ENCODE measurements at regions not wholly inside any gene's neighbourhood (a gene's known extent, or its start where the extent isn't known, plus 50 kb on each side); places are given as distances from the start of the nearest gene placed in this dataset.

DNA sequence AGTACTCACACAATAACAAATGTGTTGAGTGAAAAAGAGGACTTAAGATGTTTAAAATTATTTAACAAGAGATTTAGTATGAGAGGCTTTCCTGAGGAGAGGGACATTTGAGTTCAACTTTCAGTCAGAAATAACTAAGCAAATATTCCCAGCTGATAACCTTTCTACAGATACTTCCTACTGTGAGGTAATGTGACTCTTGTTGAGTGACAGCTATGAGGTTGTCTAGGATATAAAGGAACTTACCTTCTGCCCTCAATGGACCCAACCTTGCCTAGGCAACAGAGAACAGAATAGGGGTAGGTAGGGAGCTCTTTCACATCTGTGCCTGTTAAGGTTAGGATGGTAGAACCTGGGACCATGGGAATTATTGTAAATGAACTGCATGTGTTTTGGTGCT, 54.7 kb downstream of the GLUD2 start:
- DNase-seq, result no peak

DNA sequence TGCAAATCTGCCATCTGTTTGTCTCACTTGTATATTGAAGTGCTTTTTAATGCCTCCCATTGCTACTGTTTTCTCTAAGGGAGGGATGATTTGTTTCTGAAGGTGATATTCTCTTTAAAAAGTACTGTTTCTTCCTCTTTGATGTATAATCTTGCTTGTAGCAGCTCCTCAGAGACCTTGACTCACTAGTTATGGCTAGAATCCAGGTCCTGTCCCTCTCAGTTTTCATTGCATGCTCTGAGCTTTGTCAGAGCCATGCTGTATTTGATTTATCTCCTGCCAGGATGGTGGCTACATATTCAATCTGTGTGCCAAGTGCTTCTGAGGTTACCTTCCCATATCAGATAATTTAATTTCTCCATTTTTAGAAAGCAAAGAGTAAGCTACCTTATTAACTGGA, 56.0 kb downstream of the GLUD2 start:
- DNase-seq, result no peak

DNA sequence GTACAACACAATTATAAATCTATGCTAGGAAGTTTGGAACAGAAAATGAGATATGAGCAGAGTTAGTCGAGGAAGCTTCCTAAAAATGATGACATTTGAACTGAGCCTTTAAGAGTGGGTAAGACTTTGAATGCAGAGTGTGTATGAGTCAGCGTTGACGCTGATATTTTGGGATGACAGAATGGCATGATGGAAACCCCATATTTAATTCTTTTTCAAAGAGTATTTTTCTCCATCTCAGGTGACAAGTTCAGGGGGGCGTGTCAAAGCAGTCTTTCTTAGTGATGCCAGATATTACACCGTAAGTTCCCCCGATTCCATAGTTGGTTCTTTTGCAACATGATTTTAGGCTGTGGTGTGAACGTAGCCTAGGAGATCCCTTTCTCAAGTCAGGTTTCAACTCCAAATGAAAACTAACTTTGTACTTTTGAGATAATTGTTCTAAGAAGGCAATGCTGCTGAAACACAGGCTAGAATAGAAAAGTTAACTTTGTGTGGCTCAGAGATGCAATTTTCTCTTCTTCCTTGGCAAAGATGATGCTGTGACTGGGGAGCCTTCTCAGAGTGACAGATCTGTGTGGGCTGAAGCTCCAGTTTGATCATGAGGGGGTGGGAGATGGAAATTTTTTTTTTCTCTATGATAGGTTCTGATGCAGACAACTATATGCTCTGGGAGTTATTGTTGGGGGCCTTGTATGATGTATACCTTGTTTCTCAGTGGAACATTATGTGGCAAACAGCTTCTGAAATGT, 59.2 kb downstream of the GLUD2 start:
- DNase-seq, result no peak

DNA sequence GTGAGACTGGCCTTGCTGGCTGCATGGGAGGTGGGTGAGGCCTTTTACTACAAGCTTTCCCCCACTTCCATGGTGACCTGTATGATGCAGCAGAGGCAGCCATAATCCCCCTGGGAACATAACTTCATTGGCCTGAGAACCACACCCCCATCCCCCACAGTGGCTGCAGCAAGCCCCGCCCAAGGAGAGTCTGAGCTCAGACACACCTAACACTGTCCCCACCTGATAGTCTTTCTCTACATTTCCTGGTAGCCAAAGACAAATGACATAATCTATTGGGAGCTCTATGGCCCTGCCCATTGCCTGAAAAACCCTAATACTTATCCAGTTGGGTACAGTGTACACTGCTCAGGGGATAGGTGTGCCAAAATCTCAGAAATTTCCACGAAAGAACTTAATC, 62.6 kb downstream of the GLUD2 start:
- no peak for DNase-seq

DNA sequence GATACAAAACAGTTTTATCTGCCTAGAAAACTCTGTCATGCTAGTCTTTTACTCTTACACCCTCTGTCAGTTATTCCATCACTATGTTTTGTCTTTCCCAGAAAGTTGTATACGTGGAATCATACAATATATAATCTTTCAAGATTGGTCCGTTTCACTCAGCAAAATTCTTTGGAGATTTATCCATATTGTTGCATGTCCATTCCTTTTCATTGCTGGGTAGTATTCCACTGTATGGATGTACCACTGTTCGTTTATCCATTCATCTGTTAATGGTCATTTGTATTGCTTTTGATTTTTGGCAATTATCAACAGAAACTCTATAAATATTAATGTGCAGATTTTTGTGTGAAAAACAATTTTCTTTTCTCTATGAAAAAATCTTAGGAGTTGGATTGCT, 63.1 kb downstream of the GLUD2 start:
- DNase-seq, result no peak

DNA sequence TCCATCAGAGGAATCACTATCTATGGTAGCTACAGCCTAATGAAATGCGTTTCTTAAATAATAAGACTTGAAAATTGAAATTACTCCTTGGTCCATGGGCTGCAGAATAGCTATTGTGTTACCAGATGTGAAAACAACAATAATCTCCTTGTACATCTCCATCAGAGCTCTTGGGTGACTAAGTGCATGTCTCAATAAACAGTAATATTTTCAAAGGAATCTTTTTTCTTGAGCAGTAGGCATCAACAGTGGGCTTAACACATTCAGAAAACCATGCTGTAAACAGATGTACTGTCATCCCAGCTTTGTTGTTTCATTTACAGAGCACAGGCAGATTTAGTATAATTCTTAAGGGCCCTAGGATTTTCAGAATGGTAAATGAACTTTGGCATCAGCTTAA, 67.3 kb downstream of the GLUD2 start:
- no peak for DNase-seq

DNA sequence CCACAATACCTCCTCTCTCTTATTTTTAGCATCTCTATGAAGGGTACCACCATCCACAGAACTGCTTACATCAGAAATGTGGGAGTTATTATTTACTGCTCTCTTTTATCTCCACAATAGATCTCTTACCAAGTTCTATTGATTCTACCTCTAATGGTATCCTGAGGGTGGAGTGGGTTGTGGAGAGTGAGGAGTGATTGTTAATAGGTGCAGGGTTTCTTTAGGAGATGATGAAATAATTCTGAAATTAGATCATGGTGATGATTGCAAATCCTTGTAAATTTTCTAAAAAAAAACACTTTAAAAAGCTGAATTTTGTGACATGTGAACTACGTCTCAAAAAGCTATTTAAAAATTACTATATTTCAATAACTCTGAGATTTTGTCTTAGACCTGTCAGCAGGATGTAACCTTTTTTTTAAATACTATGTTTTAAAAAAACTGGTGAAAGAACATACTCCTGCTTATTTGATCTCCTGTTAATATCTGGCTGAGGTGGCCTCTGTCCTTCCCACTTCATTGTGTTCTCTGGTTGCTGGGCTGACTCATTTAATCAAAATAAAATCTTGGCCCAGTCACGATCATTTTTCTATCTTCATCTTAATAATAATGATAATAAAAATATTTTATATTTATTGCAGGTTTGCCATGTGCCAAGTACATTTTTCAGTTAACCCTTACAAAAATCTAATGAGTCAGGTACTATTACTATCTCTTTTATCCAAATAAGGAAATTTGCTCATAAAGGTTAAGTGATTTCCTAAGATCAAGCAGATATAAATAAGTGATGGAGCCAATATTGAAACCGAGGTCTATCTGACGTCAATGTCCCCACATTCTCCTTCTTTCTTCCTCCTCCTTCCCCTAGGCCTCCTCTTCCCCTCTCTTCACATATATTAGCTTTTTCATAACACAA, 73.5 kb downstream of the GLUD2 start:
- DNase-seq, result no peak

DNA sequence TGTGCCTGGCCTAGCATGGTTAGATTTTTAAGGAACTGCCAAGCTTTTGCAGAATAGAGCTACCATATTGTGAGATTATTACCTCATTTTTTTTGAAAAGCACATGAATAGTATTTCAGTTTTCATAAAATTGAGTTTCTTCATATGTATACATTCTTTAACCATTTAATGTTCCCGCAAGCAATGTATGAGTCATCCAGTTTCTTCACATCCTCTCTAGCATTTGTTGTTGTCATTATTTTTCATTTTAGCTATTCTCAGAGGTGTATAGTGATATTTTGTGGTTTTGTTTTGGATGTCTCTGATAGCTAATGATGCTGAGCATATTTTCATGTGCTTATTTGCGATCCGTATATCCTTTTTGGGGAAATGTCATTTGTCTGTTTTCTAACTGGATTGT, 74.9 kb downstream of the GLUD2 start:
- no peak for DNase-seq

DNA sequence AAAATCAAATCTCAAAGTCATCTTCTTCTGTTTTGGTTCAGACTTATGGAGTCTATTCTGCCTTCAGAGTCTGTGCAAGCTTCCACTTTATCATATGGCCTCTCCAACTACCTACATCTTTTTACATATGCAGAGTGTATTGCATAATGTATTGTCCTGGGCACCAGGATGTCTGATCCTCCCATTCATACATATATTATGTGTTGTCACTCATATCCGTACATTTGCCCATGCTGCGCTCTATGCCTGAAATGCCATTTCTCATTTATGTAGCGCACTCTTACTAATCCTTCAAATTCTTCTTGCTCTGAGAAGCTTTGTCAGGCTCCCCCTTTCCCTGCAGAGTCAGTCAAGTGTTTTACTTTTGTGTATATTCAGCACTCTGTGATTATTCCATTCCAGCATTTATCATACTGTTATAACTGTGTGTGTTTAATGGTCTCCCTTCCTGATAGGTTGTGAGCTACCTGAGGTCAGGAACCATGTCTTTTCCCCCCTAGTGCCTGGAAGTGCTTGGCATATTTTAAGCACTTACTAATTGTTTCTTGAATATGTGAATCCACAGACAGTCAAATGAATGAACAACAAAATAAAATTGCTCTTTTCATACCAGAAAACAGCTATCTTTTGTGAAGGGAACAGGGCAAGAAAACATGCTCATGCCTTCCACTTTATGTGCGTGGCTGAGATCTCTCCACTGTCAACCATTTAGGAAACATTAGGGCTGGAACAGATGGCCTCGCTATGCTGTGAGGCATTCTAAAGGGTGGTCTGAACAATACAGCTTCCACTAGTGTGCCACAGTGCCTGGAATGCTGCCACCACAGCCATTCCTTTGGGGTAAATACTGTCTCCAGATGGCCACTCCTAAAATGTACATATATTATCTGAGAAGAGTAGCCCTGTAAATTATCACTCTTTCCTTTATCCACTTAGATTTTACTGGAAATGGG, 81.8 kb downstream of the GLUD2 start:
- no peak for DNase-seq

DNA sequence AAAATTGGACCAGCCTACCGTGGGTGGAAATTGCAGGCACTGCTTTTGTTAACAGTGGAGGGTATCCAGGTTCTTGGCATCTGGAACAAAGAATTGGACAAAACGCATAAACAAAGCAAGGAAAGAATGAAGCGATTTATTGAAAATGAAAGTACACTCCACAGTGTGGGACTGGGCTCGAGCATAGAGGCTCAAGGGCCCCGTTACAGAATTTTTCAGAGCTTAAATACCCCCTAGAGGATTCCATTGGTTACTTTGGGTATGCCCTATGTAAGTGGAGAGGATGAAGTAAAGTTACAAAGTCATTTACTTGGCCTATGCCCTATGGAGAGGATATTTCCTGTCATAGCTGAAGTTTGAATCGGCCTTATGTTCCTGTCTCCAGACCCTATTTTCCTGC, 85.3 kb downstream of the GLUD2 start:
- no peak for DNase-seq

DNA sequence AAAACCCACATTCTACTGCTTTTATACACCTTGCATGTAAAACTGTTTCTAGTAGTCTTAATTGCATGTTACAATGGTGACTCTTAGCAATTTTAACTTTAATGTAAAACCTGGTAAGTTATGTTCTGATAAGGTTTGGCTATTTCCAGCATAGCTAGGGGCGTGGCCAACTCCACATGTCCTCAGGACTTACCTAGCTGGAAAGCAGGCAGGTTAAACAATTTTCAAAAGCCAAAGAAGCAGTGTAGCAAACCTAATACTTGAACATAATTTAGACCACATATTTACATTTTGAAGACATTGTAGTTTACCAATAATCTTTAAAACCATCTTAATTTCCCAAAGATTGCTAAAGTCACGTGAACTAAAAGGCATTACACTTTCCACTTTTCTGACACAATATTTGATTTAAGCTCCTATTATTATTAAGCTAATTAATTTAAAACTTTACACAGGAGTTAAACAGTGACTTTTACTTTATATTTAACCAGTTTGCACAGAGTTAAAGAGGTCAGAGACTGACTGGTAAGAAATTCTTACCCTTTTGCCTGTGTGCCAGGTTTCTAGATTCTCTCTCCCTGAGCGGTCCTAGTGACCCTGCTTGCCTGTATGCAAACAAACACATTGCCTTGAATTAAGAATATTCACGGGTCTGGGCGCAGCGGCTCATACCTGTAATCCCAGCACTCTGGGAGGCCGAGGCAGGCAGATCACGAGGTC, 88.2 kb downstream of the GLUD2 start:
- no peak for DNase-seq

DNA sequence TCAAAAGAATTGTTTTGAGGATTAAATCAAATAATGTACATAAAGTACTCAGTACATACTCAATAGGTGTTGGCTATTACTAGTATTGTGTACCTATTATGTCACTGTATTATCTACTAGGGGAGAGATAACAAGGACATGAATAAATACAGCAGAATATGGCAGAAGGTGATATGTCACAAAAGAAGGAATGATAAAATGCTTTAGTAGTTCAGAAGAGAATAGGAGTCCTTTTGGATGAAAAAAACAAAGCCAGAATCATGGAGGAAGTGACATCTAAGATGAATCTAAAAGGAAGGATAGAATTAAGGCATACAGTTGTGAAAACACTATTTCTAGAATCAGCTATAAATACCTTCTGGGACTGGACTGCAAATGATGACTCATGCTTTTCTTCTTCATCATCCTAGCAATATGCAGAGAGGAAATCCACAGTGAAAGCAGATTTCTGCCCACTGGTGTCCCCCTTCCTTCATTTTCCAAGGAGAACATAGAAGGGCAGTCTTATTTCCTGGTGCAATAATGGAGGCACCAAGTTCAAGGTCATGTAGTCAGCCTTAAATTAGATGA, 98.7 kb downstream of the GLUD2 start:
- no peak for DNase-seq

DNA sequence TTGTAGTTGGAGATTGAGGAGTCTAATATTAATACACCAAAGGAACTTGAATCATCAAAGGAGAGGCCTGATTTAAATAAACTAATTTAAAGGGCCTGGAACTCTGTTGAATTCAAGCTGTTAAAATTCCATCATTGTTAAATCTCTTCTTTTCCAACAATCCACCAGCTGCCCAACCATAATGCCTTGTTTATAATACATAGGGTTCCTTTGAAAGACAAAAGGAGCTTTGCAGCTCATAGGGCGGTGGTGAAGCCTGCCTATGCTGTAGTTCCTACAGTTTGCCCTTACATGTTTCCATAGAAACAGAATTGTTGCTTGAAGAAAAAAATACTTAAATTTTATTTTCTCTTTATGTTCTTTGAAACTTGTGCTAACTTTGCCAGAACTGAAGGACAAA, 102.8 kb downstream of the GLUD2 start:
- DNase-seq, result no peak

DNA sequence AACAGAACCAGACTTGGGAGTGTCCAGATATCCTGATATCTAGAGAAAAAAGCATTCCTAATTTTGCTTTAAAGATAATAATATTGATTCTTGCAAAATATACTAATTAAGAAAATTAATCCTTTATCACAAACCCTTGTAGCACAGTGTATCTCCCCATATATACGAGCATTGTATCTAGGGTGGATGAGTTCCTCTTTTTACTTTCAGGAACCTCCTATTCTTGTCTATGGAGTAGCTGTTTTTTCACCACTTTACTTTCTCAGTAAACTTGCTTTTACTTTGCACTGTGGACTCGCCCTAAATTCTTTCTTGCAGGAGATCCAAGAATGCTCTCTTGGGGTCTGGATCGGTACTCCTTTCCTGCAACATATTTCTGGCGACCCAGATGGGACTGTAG, 103.9 kb downstream of the GLUD2 start:
- no peak for DNase-seq

DNA sequence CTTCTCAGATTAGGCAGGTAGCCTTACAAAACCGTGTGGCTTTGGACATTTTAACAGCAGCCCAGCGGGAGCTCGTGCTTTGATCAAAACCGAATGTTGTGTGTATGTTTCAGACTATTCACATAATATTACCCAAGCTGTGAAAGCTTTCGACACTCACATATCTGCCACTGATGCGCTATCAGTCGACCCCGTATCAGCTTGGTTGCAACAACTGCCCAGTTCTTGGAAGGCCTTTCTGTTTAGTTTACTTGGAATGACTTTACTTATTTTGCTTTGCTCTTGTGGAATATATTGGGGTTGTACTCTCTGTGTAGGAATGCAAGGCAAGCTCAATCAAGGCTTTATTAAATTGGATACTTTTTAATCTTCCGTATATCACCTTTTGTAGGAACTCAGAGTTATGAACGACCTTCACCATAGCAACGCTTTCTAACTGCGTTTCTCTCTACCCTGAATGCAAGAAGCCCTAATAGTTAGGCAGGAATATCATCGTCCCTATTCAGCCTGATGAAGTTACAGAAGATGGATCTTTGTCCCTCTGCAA, 107.5 kb downstream of the GLUD2 start:
- no peak for DNase-seq

DNA sequence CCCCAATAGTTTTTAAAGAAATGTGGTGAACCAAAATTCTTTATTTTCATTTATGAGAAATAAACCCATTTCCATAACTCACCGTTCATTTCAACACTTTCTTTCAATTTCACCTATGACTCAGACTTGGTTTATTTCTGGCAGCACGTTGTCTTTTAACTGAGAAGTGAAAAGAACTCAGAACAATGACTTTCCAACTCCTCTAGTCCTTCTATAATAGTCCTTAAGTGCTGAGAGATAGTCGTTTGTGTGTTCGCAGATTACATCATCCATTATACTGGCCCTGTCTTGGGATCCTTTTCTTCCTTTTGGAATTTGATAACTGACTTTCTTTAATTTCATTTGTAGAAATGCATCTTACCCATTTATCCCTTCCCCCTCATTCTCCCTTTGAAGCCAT, 113.6 kb downstream of the GLUD2 start:
- DNase-seq, result no peak

DNA sequence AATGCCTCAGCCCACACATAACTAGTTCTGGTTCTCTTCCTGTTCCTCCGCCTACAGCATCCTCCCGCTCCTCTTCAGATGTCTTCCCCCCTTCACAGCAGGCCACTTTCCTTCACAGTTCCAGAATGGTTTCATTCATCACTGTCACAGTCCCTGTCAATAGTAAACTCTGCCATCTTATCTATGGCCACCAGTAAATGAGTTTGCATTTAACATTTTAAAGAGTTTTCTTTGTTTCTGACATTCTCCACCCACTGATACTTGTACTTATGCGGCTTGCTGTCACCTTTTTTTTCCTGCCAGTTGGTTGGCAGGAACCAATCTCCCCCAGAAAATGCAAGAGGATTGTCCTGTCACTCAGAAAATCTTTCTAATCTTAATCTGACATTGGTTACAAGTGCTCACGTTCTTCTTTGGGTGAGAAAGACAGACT, 114.1 kb downstream of the GLUD2 start:
- DNase-seq, result no peak

DNA sequence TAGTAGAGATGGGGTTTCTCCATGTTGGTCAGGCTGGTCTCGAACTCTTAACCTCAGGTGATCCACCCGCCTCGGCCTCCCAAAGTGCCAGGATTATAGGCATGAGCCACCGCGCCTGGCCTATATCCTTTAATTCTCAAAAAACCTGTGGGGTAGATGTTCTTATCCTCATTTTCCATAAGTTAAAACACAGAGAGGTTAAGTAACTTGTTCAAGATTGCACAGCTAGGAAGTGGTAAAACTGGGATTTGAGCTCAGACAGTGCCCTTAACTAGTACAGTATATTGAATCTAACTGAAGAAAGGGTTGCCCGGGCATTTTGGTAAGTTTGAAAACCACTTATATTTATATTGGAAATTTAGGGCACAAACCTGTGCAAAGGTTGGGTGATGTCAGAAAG, 116.0 kb downstream of the GLUD2 start:
- DNase-seq, result no peak

DNA sequence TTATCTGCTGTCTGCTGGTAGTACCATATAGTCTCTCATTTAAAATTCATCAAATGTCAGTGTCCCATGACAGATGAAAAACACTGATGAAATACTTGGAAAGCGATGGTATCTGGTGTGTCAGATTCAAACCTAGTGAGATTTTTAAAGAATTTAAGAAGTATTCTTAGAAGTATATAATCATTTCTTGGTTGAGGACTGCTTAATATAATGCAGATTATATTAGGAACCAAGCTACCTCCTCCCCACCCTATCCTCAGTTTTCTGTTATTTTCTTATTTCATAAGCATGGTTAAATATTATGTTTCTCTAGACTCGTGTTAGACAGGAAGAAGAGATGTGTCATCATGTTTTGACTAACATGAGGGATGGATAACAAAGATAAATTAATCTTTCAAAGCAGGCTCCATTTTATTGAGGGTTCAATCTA, 118.5 kb downstream of the GLUD2 start:
- DNase-seq, result no peak

DNA sequence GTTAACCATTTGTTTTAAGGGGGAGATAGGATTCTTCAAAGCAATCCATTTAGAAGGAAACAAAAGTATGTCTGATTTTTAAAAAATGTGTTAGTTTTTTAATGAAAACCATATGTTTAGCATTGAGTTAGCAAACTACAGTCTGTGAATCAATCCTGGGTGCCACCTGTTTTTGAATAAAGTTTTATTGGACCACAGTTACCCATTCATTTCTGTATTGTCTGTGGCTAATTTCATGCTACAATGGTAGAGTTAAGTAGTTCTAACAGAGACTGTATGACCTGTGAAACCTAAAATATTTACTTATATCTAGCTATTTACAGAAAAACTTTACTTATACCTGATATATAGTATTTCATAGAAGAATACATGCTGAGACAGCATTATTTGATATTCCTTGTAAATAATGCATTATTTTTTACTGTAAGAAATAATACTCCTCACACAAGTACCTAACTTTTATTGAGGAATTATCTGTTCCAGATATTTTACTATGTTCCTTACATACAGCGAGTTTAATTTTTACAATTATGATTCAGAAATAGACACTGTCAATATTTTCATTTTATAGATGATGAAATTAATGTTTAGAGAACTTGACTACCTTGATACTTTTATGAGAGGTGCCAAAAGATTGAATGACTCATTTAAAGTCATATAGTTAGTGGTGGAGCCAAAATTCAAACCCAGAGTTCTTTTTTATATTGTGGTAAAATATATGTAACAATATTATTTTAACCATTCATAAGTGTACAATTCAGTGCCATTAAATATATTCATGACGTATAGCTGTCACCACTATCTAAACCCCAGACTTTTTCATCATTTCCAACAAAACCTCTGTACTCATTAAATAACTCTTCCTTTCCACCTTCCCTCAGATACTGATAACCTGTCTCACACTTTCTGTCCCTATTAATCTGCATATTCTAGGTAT, 122.0 kb downstream of the GLUD2 start:
- DNase-seq, result no peak

DNA sequence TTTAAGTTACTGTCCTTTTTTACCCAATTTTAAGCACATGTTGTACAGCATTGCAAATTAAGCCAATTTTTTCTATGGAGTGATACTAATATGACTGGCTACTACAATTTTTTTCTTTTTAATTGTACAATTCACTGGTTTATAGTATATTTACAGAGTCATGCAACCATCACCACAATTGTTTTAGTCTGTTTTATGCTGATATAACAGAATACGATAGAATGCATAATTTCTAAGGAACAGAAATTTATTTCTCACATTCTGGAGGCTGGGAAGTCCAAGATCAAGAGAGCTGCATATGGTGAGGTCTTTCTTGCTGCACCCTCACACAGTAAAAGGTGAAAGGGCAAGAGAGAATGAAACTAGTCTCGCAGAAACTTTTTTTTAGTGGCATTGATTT, 125.3 kb downstream of the GLUD2 start:
- no peak for DNase-seq

Measured in NCI-H2081 (cell line).